Ishikawa (cell line): ENCODE measurements at regions not wholly inside any gene's neighbourhood (a gene's known extent, or its start where the extent isn't known, plus 50 kb on each side); places are given as distances from the start of the nearest gene placed in this dataset.

ENCODE experiments used
- NFIC ChIP-seq: IDR thresholded peaks from 2 replicates; pipeline ENCODE4 v1.6.1; 2012
- RAD21 ChIP-seq: IDR thresholded peaks from 2 replicates; pipeline ENCODE4 v1.6.1; 2012; ENCODE audit warnings: low read depth
- YY1 ChIP-seq: IDR thresholded peaks from 2 replicates; pipeline ENCODE4 v1.6.1; 2012; ENCODE audit warnings: low read depth

DNA sequence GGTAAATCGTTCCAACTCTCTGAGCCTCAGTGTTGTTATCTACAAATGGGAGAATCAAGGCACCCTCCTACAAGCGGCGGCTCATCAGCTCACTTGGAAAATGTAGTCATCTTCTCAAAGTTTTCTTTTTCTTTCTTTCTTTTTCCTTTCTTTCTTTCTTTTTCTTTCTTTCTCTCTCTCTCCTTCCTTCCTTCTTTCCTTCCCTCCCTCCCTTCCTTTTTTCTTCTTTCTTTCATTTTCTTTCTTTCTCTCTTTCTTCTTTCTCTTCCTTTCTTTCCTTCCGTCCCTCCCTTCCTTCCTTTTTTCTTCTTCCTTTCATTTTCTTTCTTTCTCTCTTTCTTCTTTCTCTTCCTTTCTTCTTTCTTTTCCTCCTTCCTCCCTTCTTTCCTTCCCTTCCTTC lies 55.0 kb upstream of the TGM3 start:
- TF ChIP-seq NFIC = no peak
- no peak for TF ChIP-seq RAD21
- TF ChIP-seq YY1 = no peak
